ENCODE measurements at regions not wholly inside any gene's neighbourhood (a gene's known extent, or its start where the extent isn't known, plus 50 kb on each side); places are given as distances from the start of the nearest gene placed in this dataset.
"Not testable (repeated sequence)": the region's sequence is repeated elsewhere in the genome, so short reads cannot be mapped to it uniquely, and the experiment has no call there.

DNA sequence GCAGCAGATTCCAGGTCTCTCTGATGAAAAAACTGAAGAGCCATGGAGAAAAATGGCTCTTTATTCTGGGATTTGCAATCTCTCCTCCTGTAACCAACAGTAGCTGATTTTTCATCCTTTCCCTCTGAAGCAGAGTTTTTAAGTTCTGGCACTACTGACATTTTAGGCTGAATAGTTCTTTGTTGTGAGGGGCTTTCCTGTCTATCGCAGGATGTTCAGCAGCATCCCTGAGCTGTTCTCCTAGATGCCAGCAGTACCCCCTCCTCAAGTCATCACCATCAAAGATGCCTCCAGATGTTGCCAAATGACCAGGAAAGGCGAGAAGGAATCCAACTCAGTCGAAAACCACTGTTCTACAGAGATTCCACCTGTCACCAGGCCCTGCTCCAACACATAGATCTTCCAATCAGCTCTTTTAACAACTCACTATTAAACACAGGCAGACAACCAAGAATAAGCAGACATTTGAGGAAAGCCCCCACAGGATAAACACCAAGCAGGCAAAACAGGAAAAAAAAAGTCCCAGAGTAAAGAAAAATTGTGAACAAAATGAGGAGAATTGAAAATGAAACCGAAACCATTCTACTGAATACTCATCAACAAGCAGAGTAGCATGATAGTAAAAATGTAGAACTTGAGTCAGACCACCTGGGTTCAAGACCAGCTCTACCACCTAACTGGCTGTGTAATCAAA lies 124.8 kb downstream of the MPP7 start:
- peak overlapping the region; percentile 55 for H3K4me3 ChIP-seq (ENCODE audit: low read length)
- Mint-ChIP-seq H3K4me3 (peak overlapping the region; percentile 81 to 98 (median 87)), H3K27ac (peak overlapping the region; percentile 77 to 98 (median 92))

GRCh38 chr10:28176498-28176897 lies 126.4 kb downstream of the MPP7 start:
- H3K9me3 ChIP-seq (ENCODE audit: control insufficient read depth in 2 of 3, low read length in 3 of 3); H3K36me3 ChIP-seq (ENCODE audit: control insufficient read depth in 2 of 3, insufficient read depth in 3 of 3, low read length in 3 of 3); CTCF ChIA-PET; H3K27ac ChIP-seq (ENCODE audit: low read depth, low read length); H3K9me3 Mint-ChIP-seq; H3K27me3 Mint-ChIP-seq; ATAC-seq; POLR2A ChIA-PET; H3K4me3 ChIP-seq (ENCODE audit: low read length); H3K27me3 ChIP-seq (ENCODE audit: control insufficient read depth in 2 of 2, insufficient read depth in 2 of 2, low read length in 2 of 2); DNase-seq: not testable (repeated sequence)
- peak overlapping the region in 5 of 10 donors; percentile 13 to 87 (median 37) for H3K4me3 Mint-ChIP-seq
- peaks cover 19 to 89% (median 60%) of the 10 kb centered on the region in 7 donors for H3K4me1 Mint-ChIP-seq
- H3K27ac Mint-ChIP-seq: peak overlapping the region in 1 of 9 donors; percentile 78
- peaks cover 10 to 12% of the 10 kb centered on the region in 2 donors for H3K4me1 ChIP-seq (ENCODE audit: control insufficient read depth in 2 of 2, insufficient read depth in 2 of 2, low read length in 2 of 2)
- H3K36me3 Mint-ChIP-seq: peaks cover 0 to 17% (median 5%) of the 10 kb centered on the region in 5 donors
- intact Hi-C loops (cut with micrococcal nuclease): loop anchor here in 1 of 2 donors (5.0 kb wide), 2 partner anchors 356 to 674 kb away; partner anchors contain the start of genes RAB18 and WAC

More for the DNA sequence above, 124.8 kb downstream of the MPP7 start:
- CTCF ChIA-PET: interaction anchor here (0.6 to 1.6 kb wide), 2 partner anchors 27 to 228 kb away, joined by 3 to 4 read pairs; no protein-coding TSS in a partner anchor
- peaks cover 0 to 17% (median 5%) of the 10 kb centered on the region in 5 donors for H3K36me3 Mint-ChIP-seq
- intact Hi-C loops (cut with micrococcal nuclease): loop anchor here (1.0 to 5.0 kb wide), 9 partner anchors 125 to 676 kb away; partner anchors contain the start of genes MPP7 (in 2 of the 2), RAB18 (in 2 of the 2) and WAC (in 1 of the 2)
- POLR2A ChIA-PET: interaction anchor here (0.6 to 0.8 kb wide), 2 partner anchors 30 to 1081 kb away, joined by 3 to 5 read pairs; no protein-coding TSS in a partner anchor
- ATAC-seq (peak; percentile 59), DNase-seq (peak in 6 of 9 donors; percentile 9 to 39 (median 23))
- H3K27me3 ChIP-seq (ENCODE audit: control insufficient read depth in 2 of 2, insufficient read depth in 2 of 2, low read length in 2 of 2): no peaks in the 10 kb centered on the region
- H3K36me3 ChIP-seq (ENCODE audit: control insufficient read depth in 2 of 3, insufficient read depth in 3 of 3, low read length in 3 of 3): no peaks in the 10 kb centered on the region
- peaks cover 0 to 9% (median 0%) of the 10 kb centered on the region in 5 donors for H3K27me3 Mint-ChIP-seq
- no peaks in the 10 kb centered on the region for H3K9me3 ChIP-seq (ENCODE audit: control insufficient read depth in 2 of 3, low read length in 3 of 3)
- peaks cover 10 to 12% of the 10 kb centered on the region in 2 donors for H3K4me1 ChIP-seq (ENCODE audit: control insufficient read depth in 2 of 2, insufficient read depth in 2 of 2, low read length in 2 of 2)
- no peaks in the 10 kb centered on the region for H3K9me3 Mint-ChIP-seq
- peaks cover 17 to 81% (median 59%) of the 10 kb centered on the region in 7 donors for H3K4me1 Mint-ChIP-seq
- peak overlapping the region; percentile 54 for H3K27ac ChIP-seq (ENCODE audit: low read depth, low read length)

DNA sequence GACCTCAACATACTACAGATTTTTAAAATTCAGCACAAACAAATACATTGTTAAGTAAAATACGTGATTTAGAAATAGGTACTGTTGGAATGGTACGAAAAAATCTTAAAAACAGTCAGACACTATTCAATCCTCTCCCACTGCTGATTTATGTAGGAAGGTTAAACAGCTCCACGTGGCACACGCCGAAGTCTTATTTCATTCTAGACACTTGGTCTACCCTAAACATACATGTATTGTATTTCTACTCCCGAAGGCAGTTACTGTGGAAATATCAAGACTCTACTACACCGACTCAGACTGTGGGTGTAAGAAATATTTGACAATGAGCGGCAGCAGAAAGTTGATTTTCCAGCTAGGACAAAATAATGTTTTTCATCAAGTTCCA lies 130.6 kb downstream of the MPP7 start:
- intact Hi-C loops (cut with micrococcal nuclease): no loop called here
- Mint-ChIP-seq H3K27me3 (peaks cover 0 to 4% (median 0%) of the 10 kb centered on the region in 5 donors), H3K27ac (no peak overlapping the region), H3K4me3 (no peak overlapping the region), H3K36me3 (peaks cover 0 to 22% (median 9%) of the 10 kb centered on the region in 5 donors), H3K4me1 (peaks cover 4 to 78% (median 38%) of the 10 kb centered on the region in 7 donors), H3K9me3 (no peaks in the 10 kb centered on the region)
- Histone ChIP-seq H3K4me3 (ENCODE audit: low read length) (no peak overlapping the region), H3K27me3 (ENCODE audit: control insufficient read depth in 2 of 2, insufficient read depth in 2 of 2, low read length in 2 of 2) (no peaks in the 10 kb centered on the region), H3K9me3 (ENCODE audit: control insufficient read depth in 2 of 3, low read length in 3 of 3) (no peaks in the 10 kb centered on the region), H3K4me1 (ENCODE audit: control insufficient read depth in 2 of 2, insufficient read depth in 2 of 2, low read length in 2 of 2) (no peaks in the 10 kb centered on the region), H3K36me3 (ENCODE audit: control insufficient read depth in 2 of 3, insufficient read depth in 3 of 3, low read length in 3 of 3) (no peaks in the 10 kb centered on the region), H3K27ac (ENCODE audit: low read depth, low read length) (no peak overlapping the region)
- DNase-seq (no peak), ATAC-seq (no peak)
- ChIA-PET CTCF (interaction anchor here (0.6 kb wide), 1 partner anchor 1215 kb away, joined by 3 read pairs; no protein-coding TSS in a partner anchor), POLR2A (no interaction called here)

- intact Hi-C loops (cut with micrococcal nuclease): no loop called here
- Mint-ChIP-seq H3K9me3 (no peaks in the 10 kb centered on the region), H3K27me3 (peaks cover 0 to 4% (median 0%) of the 10 kb centered on the region in 5 donors), H3K4me1 (peaks cover 5 to 80% (median 39%) of the 10 kb centered on the region in 7 donors), H3K27ac (no peak overlapping the region), H3K4me3 (no peak overlapping the region), H3K36me3 (peaks cover 0 to 24% (median 9%) of the 10 kb centered on the region in 5 donors)
- ChIA-PET POLR2A (no interaction called here), CTCF (no interaction called here)
- Histone ChIP-seq H3K27ac (ENCODE audit: low read depth, low read length) (no peak overlapping the region), H3K4me1 (ENCODE audit: control insufficient read depth in 2 of 2, insufficient read depth in 2 of 2, low read length in 2 of 2) (no peaks in the 10 kb centered on the region), H3K9me3 (ENCODE audit: control insufficient read depth in 2 of 3, low read length in 3 of 3) (no peaks in the 10 kb centered on the region), H3K27me3 (ENCODE audit: control insufficient read depth in 2 of 2, insufficient read depth in 2 of 2, low read length in 2 of 2) (no peaks in the 10 kb centered on the region), H3K4me3 (ENCODE audit: low read length) (no peak overlapping the region), H3K36me3 (ENCODE audit: control insufficient read depth in 2 of 3, insufficient read depth in 3 of 3, low read length in 3 of 3) (no peaks in the 10 kb centered on the region)
- DNase-seq (no peak), ATAC-seq (no peak)
Measured at GRCh38 chr10:28171468-28172222, 131.2 kb downstream of the MPP7 start.

GRCh38 chr10:28169525-28169924 lies 133.3 kb downstream of the MPP7 start:
- H3K9me3 ChIP-seq (ENCODE audit: control insufficient read depth in 2 of 3, low read length in 3 of 3): no peaks in the 10 kb centered on the region
- H3K36me3 ChIP-seq (ENCODE audit: control insufficient read depth in 2 of 3, insufficient read depth in 3 of 3, low read length in 3 of 3): no peaks in the 10 kb centered on the region
- H3K27me3 ChIP-seq (ENCODE audit: control insufficient read depth in 2 of 2, insufficient read depth in 2 of 2, low read length in 2 of 2): no peaks in the 10 kb centered on the region
- H3K27ac ChIP-seq (ENCODE audit: low read depth, low read length): no peak overlapping the region
- Mint-ChIP-seq H3K36me3 (peaks cover 0 to 29% (median 9%) of the 10 kb centered on the region in 5 donors), H3K4me3 (no peak overlapping the region), H3K27me3 (peaks cover 0 to 2% (median 0%) of the 10 kb centered on the region in 5 donors), H3K4me1 (peaks cover 4 to 61% (median 27%) of the 10 kb centered on the region in 7 donors), H3K9me3 (no peaks in the 10 kb centered on the region), H3K27ac (no peak overlapping the region)
- ATAC-seq: no peak
- no peaks in the 10 kb centered on the region for H3K4me1 ChIP-seq (ENCODE audit: control insufficient read depth in 2 of 2, insufficient read depth in 2 of 2, low read length in 2 of 2)
- no peak overlapping the region for H3K4me3 ChIP-seq (ENCODE audit: low read length)
- ChIA-PET CTCF (interaction anchor here (0.7 to 0.8 kb wide), 2 partner anchors 95 to 387 kb away, joined by 3 to 4 read pairs; no protein-coding TSS in a partner anchor), POLR2A (no interaction called here)
- DNase-seq: no peak
- intact Hi-C loops (cut with micrococcal nuclease): no loop called here

DNA sequence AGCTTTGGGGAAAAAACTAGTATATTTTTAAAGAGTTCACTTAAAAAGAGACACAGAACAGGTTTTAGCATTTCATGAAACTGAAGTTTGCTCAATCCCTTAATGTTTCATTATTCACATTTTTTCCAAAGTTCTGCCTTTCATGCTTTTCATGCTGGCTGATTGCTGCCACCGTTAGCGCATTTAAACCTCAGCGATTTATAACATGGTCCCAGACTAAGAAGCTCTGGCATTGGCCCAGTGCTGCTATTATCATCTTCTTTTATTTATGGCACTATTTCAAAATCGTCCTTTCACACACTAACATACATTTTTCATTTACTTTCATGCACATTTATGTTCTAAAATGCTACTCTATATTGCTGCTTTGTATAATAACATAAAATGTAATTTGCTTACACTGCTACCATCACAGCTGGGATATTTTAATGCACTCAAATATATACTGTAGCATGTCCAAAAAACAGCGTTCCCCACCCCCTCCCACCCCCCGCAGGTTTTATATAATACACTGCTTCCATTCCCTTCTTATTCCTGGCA lies 141.9 kb downstream of the MPP7 start:
- POLR2A ChIA-PET: no interaction called here
- Mint-ChIP-seq H3K9me3 (peaks cover 0 to 13% (median 3%) of the 10 kb centered on the region in 11 donors), H3K36me3 (peaks cover 0 to 71% (median 47%) of the 10 kb centered on the region in 5 donors), H3K4me3 (no peak overlapping the region), H3K27ac (no peak overlapping the region), H3K27me3 (no peaks in the 10 kb centered on the region), H3K4me1 (peaks cover 0 to 64% (median 40%) of the 10 kb centered on the region in 7 donors)
- no peaks in the 10 kb centered on the region for H3K9me3 ChIP-seq (ENCODE audit: control insufficient read depth in 2 of 3, low read length in 3 of 3)
- ATAC-seq: no peak
- H3K27ac ChIP-seq (ENCODE audit: low read depth, low read length): no peak overlapping the region
- intact Hi-C loops (cut with micrococcal nuclease): no loop called here
- no peaks in the 10 kb centered on the region for H3K27me3 ChIP-seq (ENCODE audit: control insufficient read depth in 2 of 2, insufficient read depth in 2 of 2, low read length in 2 of 2)
- H3K4me3 ChIP-seq (ENCODE audit: low read length): no peak overlapping the region
- no peak for DNase-seq
- no peaks in the 10 kb centered on the region for H3K4me1 ChIP-seq (ENCODE audit: control insufficient read depth in 2 of 2, insufficient read depth in 2 of 2, low read length in 2 of 2)
- H3K36me3 ChIP-seq (ENCODE audit: control insufficient read depth in 2 of 3, insufficient read depth in 3 of 3, low read length in 3 of 3): no peaks in the 10 kb centered on the region
- CTCF ChIA-PET: no interaction called here
